ENCODE measurements at regions not wholly inside any gene's neighbourhood (a gene's known extent, or its start where the extent isn't known, plus 50 kb on each side); places are given as distances from the start of the nearest gene placed in this dataset.

GRCh38 chr17:79479876-79480275 is 131.0 kb downstream of the RBFOX3 start:
- 0% methylated on average over 5 of the region's 10 CpGs for WGBS (ENCODE audit: low lambda C conversion rate)
- TF ChIP-seq CHCHD3 (CRISPR knock-in tag; IDR thresholded peaks at IDR 0.05), result no peak
- TF ChIP-seq HIVEP1 (CRISPR knock-in tag; IDR thresholded peaks at IDR 0.05), result no peak
- no peak for TF ChIP-seq ZFP41 (CRISPR knock-in tag; IDR thresholded peaks at IDR 0.05; ENCODE audit: borderline replicate concordance)
- TF ChIP-seq EHMT2 (IDR thresholded peaks at IDR 0.05; ENCODE audit: borderline replicate concordance, low read depth, low read length), result no peak
- no peak for TF ChIP-seq TOPORS (CRISPR knock-in tag; IDR thresholded peaks at IDR 0.05)
- TF ChIP-seq ZNF296 (CRISPR knock-in tag; conservative IDR thresholded peaks at IDR 0.05), result no peak
- no peak for TF ChIP-seq RARA (CRISPR knock-in tag; IDR thresholded peaks at IDR 0.05)
- no peak for TF ChIP-seq GTF3A (CRISPR knock-in tag; conservative IDR thresholded peaks at IDR 0.05)
- no peak for TF ChIP-seq MIER3 (CRISPR knock-in tag; IDR thresholded peaks at IDR 0.05; ENCODE audit: borderline replicate concordance)
- TF ChIP-seq CREM (IDR thresholded peaks at IDR 0.05), result no peak
- TF ChIP-seq CREM (CRISPR knock-in tag; IDR thresholded peaks at IDR 0.05), result no peak
- no peak for TF ChIP-seq ZFP90 (CRISPR knock-in tag; IDR thresholded peaks at IDR 0.05; ENCODE audit: borderline replicate concordance)
- no peak for TF ChIP-seq ZSCAN22 (CRISPR knock-in tag; IDR thresholded peaks at IDR 0.05)
- TF ChIP-seq EZH2 (conservative IDR thresholded peaks at IDR 0.05; ENCODE audit: low read depth, low read length), result no peak
- no peak for TF ChIP-seq ZMYM2 (CRISPR knock-in tag; IDR thresholded peaks at IDR 0.05)
- no peak for TF ChIP-seq CBX1 (IDR thresholded peaks at IDR 0.05; ENCODE audit: low read depth)
- TF ChIP-seq KLF13 (CRISPR knock-in tag; IDR thresholded peaks at IDR 0.05), result no peak
- no peak for TF ChIP-seq IKZF5 (CRISPR knock-in tag; IDR thresholded peaks at IDR 0.05)
- TF ChIP-seq ZNF749 (CRISPR knock-in tag; IDR thresholded peaks at IDR 0.05; ENCODE audit: borderline replicate concordance), result no peak
- Histone ChIP-seq H3K27ac (ENCODE audit: extremely low read length, insufficient read depth, low read length) (no peak overlapping the region), H2AFZ (ENCODE audit: low read length) (no peak overlapping the region), H3K4me2 (ENCODE audit: low read depth, low read length) (no peak overlapping the region), H3K27me3 (ENCODE audit: control insufficient read depth in 1 of 2, insufficient read depth in 2 of 2, low read length in 2 of 2) (peaks cover 18 to 89% of the 10 kb centered on the region in 2 experiments), H3K4me1 (ENCODE audit: insufficient read depth, low read length) (no peaks in the 10 kb centered on the region), H3K36me3 (replicated peaks in 1 of 2; ENCODE audit: control insufficient read depth in 1 of 2, insufficient read depth in 2 of 2, low read length in 2 of 2) (no peaks in the 10 kb centered on the region), H3K9ac (ENCODE audit: insufficient read depth, low read depth, low read length) (no peak overlapping the region), H3K9me3 (ENCODE audit: low read length) (no peaks in the 10 kb centered on the region), H4K20me1 (ENCODE audit: insufficient read depth, low read length) (peaks cover 3% of the 10 kb centered on the region; the same call in 1 of the 2 replicates), H3K79me2 (ENCODE audit: insufficient read depth, low read length) (no peaks in the 10 kb centered on the region), H3K4me3 (replicated peaks in 1 of 3; ENCODE audit: insufficient read depth in 1 of 3, low read depth in 2 of 3, low read length in 3 of 3) (no peak overlapping the region)
- DNase-seq (ENCODE audit: low spot score), result no peak
- ChIA-PET POLR2A (no interaction called here), CTCF (ENCODE audit: low intra/inter-chr PET ratio, low total read pairs) (no interaction called here)
- no TSS peak for BruUV-seq (replicated peaks)
- no peak for FAIRE-seq
- ATAC-seq, result no peak
- in situ Hi-C loops (cut with HindIII; ENCODE audit: extremely low pct_ligation_motif_present, low pct_unique_long_range_greater_than_20kb) (no loop called here), intact Hi-C loops (cut with micrococcal nuclease; ENCODE audit: unreplicated experiment) (no loop called here)

Data from HepG2 (cell line).